Brain microvascular endothelial cell (primary cell): ENCODE measurements at regions not wholly inside any gene's neighbourhood (a gene's known extent, or its start where the extent isn't known, plus 50 kb on each side); places are given as distances from the start of the nearest gene placed in this dataset.
A peak's percentile ranks its signal among the peaks of the same experiment; 100 is the strongest.

Experiments used
- DNase-seq: peaks from one replicate; pipeline ENCODE4 v3.0.0-alpha.2; 2020
- H3K27ac ChIP-seq: fragments of 250-450 bp; sonication (Bioruptor Pico); 2 replicates; pipeline ENCODE4 v1.5.1; 2020; ENCODE audit warnings: mild to moderate bottlenecking, moderate library complexity
- H3K27me3 ChIP-seq: fragments of 250-450 bp; sonication (Bioruptor Pico); replicated peaks from 2 replicates; pipeline ENCODE4 v1.5.1; 2020; ENCODE audit warnings: mild to moderate bottlenecking
- H3K36me3 ChIP-seq: fragments of 250-450 bp; sonication (Bioruptor Pico); replicated peaks from 2 replicates; pipeline ENCODE4 v1.5.1; 2020; ENCODE audit warnings: mild to moderate bottlenecking
- H3K4me3 ChIP-seq: 2 replicates; pipeline ENCODE4 v1.5.1; 2011; ENCODE audit warnings: low read depth, mild to moderate bottlenecking, control low read depth, low read length, moderate library complexity
- in situ Hi-C: cut with HindIII; loops from 2 replicates; pipeline ENCODE4 v1.10.0; 2017; ENCODE audit warnings: low sequenced_read_pairs, low pct_ligation_motif_present
- TF ChIP-seq, protein P1 (sequence below): IDR thresholded peaks from 2 replicates; pipeline ENCODE4 v1.5.1; 2011; ENCODE audit warnings: low read depth, mild to moderate bottlenecking, moderate library complexity, low read length, control low read depth, inconsistent platforms; ENCODE audit errors: missing control alignments

DNA sequence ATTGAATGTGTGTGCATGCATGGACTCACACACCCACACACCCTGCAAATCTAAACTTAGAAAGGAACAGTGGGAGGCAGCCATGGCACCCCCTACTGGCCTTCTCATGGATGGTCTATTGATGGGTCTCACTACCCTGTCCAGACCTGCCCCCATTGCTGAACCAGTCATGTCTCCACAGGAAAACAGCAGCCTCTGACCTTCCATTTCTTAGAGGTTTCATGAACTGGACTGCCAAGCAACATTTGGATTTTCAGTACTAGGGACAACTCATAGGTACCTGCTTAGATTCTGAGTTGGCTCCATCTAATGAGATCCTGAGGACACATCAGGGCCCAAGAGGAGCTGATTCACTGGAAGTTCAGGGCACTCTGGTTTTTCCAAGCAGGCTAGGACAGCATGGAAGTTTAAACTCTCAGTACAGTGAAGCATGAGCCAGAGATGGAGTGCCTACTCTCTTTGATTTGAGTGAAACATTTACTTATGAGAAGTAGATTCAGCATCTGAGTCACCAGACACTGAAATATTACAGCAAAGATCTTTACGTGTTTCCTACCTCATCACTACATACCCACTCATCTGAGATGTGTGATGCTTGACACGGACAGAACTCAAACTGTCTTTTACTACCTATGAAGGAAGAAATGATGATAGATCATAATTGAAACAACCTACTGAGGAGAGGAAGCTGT lies 98.9 kb upstream of the PLEKHG7 start:
- H3K27me3 ChIP-seq, result no peaks in the 10 kb centered on the region
- H3K36me3 ChIP-seq, result no peaks in the 10 kb centered on the region
- in situ Hi-C loops, result no loop called here
- peak overlapping the region; percentile 88 for H3K27ac ChIP-seq
- TF ChIP-seq, protein P1, sequence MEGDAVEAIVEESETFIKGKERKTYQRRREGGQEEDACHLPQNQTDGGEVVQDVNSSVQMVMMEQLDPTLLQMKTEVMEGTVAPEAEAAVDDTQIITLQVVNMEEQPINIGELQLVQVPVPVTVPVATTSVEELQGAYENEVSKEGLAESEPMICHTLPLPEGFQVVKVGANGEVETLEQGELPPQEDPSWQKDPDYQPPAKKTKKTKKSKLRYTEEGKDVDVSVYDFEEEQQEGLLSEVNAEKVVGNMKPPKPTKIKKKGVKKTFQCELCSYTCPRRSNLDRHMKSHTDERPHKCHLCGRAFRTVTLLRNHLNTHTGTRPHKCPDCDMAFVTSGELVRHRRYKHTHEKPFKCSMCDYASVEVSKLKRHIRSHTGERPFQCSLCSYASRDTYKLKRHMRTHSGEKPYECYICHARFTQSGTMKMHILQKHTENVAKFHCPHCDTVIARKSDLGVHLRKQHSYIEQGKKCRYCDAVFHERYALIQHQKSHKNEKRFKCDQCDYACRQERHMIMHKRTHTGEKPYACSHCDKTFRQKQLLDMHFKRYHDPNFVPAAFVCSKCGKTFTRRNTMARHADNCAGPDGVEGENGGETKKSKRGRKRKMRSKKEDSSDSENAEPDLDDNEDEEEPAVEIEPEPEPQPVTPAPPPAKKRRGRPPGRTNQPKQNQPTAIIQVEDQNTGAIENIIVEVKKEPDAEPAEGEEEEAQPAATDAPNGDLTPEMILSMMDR, result peak; percentile 47
- no peak overlapping the region for H3K4me3 ChIP-seq
- DNase-seq, result peak; percentile 11

DNA sequence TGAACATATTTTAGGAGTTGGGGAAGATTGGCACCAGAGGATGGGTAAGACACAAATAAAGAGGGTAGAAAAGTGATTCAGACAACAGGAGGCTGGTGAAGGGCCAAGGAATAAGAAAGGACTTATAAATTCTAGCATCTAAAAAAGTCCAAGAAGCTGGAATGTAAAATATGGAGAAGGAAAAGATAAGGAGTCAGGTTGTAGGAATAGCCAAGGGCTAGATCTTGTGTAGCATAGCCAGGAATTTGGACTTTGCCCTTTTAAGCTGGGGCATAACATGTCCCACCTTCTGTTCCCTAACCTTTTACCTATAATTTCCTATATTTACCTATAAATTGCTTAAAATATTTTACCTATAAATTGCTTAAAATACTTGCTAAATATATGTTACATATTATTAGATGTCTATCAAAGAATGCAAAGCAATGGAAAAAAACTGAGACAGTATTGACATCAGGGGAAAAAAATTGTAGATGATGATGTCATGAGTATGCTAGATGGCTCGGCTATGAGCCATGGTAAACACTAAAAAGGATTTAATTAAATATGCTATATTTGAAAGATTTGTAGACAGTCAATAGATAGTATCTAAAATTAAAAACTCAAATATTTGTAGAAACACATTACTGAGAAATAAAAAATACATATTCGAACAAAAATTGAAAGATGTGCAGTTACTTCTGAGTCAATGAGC lies 99.7 kb upstream of the PLEKHG7 start:
- TF ChIP-seq, protein P1, result no peak
- in situ Hi-C loops, result no loop called here
- no peak overlapping the region for H3K4me3 ChIP-seq
- no peaks in the 10 kb centered on the region for H3K27me3 ChIP-seq
- peak overlapping the region; percentile 88 for H3K27ac ChIP-seq
- peak; percentile 24 for DNase-seq
- no peaks in the 10 kb centered on the region for H3K36me3 ChIP-seq

DNA sequence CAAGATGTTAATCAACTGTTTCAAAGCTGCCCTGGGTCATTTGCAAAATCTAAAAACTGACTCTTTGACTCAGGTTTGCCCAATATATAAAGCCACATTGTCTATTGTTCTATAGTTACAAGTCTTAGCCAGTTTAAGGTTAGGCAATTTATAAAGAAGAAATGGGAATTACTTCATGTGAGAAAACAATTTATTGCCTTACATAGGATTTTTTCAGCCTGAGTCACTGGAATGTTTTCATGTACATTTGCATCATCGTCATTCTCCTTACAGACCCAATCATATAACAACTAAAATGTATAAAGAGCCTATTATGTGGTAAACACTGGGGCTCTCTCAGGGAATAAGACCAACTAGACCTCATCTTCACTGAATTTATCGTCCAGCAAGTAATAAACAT lies 100.3 kb upstream of the PLEKHG7 start:
- H3K4me3 ChIP-seq, result no peak overlapping the region
- no peaks in the 10 kb centered on the region for H3K36me3 ChIP-seq
- in situ Hi-C loops, result no loop called here
- no peaks in the 10 kb centered on the region for H3K27me3 ChIP-seq
- TF ChIP-seq, protein P1, result no peak
- H3K27ac ChIP-seq, result peak overlapping the region; percentile 88
- DNase-seq, result peak; percentile 69

DNA sequence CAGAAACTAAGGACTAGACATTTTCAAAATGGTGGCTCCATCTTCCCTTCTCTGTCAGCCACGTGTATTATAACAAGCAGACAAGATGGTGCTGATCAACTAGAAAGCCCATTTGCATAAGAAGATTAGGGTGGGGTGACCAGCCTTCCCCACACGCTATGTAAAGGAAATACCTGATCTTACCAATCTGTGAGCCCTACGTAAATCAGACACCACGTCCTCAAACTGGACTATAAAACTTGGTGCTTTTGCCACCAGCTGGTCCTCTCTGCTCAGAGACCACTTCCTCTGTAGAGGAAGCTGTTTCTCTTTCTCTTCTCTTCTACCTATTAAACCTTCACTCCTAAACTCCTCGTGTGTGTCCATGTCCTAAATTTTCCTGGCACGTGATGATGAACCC lies 101.1 kb upstream of the PLEKHG7 start:
- TF ChIP-seq, protein P1, result no peak
- no peaks in the 10 kb centered on the region for H3K36me3 ChIP-seq
- DNase-seq, result no peak
- no peaks in the 10 kb centered on the region for H3K27me3 ChIP-seq
- H3K4me3 ChIP-seq, result no peak overlapping the region
- H3K27ac ChIP-seq, result peak overlapping the region; percentile 88
- in situ Hi-C loops, result no loop called here

DNA sequence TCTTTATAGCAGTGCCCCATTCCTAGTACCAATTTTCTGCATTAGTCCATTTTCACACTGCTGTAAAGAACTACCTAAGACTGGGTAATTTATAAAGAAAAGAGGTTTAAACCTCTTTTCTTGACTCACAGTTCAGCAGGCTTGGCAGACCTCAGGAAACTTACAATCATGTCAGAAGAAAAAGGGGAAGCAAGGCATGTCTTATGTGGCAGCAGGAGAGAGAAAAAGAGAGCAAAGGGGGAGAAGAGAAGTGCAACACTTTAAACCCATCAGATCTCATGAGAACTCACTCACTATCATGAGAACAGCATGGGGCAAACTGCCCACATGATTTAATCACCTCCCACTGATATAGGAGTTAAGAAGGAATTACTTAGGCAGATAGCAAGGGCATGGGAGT lies 101.6 kb upstream of the PLEKHG7 start:
- in situ Hi-C loops, result no loop called here
- Histone ChIP-seq H3K27ac (no peak overlapping the region), H3K4me3 (no peak overlapping the region), H3K27me3 (no peaks in the 10 kb centered on the region), H3K36me3 (no peaks in the 10 kb centered on the region)
- TF ChIP-seq, protein P1, result no peak
- DNase-seq, result no peak
